Kidney tubule cell (primary cell): ENCODE measurements at regions not wholly inside any gene's neighbourhood (a gene's known extent, or its start where the extent isn't known, plus 50 kb on each side); places are given as distances from the start of the nearest gene placed in this dataset.

Experiments used
- DNase-seq: peaks from one replicate; pipeline ENCODE4 v3.0.0-alpha.2; 2018; ENCODE audit warnings: low spot score

DNA sequence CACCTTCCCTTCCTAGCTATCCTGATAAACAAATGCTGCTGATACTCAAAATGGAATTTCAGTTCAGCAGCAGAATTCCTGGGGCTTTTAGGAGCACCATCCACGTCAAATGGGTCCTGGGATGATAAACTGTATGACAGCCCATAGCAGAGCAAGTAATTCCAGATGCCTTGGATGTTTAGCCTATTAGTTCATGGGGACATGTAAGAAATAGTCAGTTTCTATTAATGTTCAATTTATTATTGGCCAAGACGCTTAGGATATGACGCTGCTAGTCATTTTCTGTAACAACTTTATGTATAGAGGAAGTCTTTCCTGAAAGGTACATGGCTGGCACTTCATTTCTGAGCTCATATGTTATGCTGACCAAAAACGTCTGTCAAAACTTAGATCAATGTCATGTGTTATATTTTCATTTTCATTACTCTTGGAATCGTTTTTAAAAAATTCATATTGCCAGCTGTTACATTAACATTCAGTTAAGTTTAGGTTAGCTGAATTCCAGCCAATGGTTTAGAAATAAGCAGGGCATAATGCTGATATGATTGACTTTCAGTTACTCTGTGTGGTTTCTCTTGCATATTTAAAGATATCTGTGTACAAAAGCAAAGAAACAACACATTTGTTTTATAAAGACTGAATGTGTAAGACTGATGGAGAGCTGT lies 243.8 kb downstream of the CSNK1G3 start:
- DNase-seq = peak; percentile 85

DNA sequence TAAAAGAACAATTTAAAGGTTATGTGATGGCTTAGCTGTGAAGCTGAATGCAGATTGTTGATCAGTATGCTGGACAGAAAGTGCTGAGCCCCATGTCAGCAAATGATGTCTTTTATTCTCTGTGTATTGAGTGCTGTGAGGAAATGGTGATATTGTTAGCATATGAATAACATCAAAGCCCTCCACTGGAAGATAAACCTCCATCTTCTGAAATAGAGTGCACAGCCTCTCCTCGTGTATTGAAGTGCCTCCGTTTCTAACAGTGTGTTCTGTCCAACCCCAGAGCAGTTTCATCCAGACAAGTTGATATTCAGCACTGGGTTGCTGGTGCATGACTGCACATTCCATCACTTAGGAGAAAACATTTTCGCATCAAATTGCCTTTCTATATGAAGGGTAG lies 242.9 kb downstream of the CSNK1G3 start:
- DNase-seq = peak; percentile 40

GRCh38 chr5:123753937-123754891 lies 242.2 kb downstream of the CSNK1G3 start:
- peak; percentile 9 for DNase-seq

GRCh38 chr5:123753180-123753936 lies 241.4 kb downstream of the CSNK1G3 start:
- DNase-seq = no peak

GRCh38 chr5:123752552-123753179 lies 240.7 kb downstream of the CSNK1G3 start:
- DNase-seq = peak; percentile 60

- no peak for DNase-seq
Measured at GRCh38 chr5:123751670-123752069, 239.7 kb downstream of the CSNK1G3 start.

DNA sequence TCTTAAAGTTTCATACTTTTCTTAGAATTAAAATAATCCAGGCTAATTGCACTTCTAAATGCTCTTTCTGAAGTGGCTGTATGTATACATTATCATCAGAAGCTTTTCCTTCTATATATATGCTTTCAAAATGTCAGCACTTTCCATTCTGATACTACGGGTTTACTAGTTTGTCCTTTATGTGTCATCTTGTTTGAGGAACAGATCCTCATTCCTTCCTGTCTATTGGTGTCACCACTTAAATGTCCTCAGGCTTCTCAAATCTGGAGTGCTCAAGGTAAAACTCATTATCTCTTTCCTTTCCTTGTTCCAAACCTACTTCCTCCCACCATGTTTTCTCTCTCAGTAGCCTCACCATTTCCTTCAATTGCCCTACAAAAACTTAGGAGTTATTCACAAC lies 236.3 kb downstream of the CSNK1G3 start:
- DNase-seq = no peak

DNA sequence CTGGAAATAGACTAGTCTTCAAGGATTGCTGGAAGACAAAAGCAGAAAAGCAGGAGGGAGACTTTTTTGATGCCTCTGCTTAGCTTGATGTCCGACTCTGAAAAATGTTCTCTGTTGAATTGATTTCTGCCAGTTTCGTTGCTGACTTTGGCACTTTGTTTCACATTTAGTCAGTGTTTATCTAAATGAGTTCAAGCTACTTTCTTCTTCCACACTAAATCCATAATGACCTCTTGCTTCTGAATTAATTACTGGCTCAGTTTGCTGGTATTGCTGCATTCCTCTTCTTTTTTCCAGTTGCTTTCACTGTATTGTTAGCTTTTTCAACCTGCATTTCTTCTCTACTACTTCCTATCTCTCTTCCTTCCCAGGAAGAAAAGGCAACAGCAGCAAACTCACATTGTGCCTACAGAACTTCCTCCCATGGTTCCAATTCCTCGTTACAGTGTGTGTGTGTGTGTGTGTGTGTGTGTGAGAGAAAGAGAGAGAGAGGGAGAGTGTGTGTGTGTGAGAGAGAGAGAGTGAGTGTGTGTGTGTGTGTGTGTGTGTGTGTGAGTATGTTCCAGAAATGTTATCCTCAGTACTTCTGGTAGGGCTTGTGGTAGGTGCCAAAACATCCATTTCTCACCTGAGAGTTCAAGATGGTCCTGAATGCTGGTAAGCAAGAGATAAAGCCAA lies 234.8 kb downstream of the CSNK1G3 start:
- no peak for DNase-seq

GRCh38 chr5:123743990-123744583 lies 232.1 kb downstream of the CSNK1G3 start:
- DNase-seq = no peak

DNA sequence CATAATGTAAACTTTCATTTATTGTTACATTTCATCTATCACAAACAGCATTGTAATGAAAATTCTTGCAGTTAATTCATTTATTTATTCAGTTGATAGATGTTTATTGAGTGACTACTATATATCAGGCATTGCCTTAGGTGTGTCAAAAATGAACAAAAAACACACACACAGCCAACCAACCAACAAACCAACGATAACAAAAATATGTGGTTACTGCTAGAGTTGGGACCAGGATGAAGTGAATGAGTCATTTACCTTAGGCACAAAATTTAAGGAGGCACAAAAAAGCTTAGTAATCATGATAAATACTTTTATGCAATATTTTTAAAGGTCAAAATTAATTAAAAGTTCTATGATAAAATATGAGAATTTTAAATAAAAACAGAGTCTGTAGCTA lies 223.4 kb downstream of the CSNK1G3 start:
- DNase-seq = no peak

DNA sequence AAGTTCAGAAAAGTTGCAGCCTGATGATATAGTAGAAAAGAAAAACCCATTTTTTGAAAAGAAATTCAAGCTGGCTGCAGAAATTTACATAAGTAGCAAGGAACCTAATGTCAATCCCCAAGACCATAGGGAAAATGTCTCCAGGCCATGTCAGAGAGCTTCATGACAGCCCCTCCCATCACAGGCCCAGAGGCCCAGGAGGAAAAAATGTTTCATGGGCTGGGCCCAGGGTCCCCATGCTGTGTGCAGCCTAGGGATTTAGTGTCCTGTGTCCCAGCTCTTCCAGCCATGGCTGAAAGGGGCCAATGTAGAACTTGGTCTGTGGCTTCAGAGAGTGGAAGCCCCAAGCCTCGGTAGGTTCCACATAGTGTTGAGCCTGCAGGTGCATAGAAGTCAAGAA lies 220.3 kb downstream of the CSNK1G3 start:
- no peak for DNase-seq

- no peak for DNase-seq
Measured at GRCh38 chr5:123722451-123722850, 210.5 kb downstream of the CSNK1G3 start.

GRCh38 chr5:123721675-123722276 lies 209.8 kb downstream of the CSNK1G3 start:
- DNase-seq = no peak

GRCh38 chr5:123720955-123721354 lies 209.0 kb downstream of the CSNK1G3 start:
- DNase-seq = peak; percentile 71

GRCh38 chr5:123720339-123720738 lies 208.4 kb downstream of the CSNK1G3 start:
- DNase-seq = no peak

DNA sequence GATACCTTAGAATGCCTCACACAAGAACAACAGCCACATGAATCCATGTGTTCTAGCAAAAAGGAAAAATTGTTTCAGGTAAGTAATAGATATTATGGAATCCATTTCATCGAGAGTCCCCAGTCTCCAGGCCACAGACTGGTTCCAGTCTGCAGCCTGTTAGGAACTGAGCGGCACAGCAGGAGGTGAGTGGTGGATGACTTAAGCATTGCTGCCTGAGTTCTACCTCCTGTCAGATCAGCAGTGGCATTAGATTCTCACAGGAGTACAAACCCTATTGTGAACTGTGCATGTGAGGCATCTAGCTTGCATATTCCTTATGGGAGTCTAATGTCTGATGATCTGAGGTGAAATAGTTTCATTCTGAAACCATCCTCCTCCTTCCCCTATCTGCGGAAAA lies 207.0 kb downstream of the CSNK1G3 start:
- peak; percentile 61 for DNase-seq

DNA sequence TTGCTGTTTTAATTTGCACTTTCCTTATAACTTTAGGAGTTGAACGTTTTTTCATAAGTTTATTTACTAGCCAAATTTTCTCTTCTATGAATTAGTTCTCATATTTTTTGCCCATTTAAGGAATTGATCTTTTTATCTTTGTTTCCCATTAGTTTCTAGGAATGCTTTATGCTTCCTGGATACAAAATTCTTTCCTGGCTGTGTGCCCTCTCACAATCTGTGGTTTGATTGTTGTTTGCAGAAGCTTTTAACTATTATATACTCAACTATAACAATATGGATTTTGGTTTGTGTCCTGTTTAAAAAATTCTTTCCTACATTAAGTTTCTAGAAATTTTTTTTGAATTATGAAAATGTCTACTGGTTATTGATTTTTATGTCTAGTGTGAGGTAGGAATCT lies 206.3 kb downstream of the CSNK1G3 start:
- DNase-seq = no peak

- DNase-seq = peak; percentile 75
Measured at GRCh38 chr5:123717139-123717538, 205.2 kb downstream of the CSNK1G3 start.

GRCh38 chr5:123710031-123710430 lies 198.1 kb downstream of the CSNK1G3 start:
- no peak for DNase-seq

DNA sequence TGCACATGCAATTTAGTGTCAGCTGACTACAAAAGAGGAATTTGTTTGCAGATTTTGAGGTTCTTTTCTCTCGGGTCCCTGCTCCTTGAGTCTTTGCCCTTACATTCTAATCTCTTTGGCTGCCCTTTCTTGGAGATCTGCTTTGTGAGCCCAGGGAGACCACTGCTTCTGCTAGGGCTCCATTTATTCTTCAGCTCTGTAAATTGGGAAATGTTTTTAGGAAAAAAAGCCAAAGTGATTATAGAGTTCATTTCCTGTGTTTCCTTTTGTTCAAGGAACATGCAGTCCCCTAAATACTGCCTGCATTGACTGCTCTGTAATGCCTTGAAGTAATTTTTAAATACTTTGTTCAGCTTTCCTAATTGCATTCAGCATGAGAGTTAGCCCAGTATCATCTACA lies 197.4 kb downstream of the CSNK1G3 start:
- DNase-seq = no peak
